Activated CD8-positive, alpha-beta T cell treated with anti-CD3 and anti-CD28 coated beads, Interleukin-2, amount 10 ng/mL, durations not matched to agents 7 days and 5 days (primary cell): ENCODE measurements at regions not wholly inside any gene's neighbourhood (a gene's known extent, or its start where the extent isn't known, plus 50 kb on each side); places are given as distances from the start of the nearest gene placed in this dataset.

ENCODE experiments used
- ATAC-seq: fragments of 150-1000 bp; cut with Tn5 transposase; one replicate; pipeline ENCODE4 v1.10.0; 2021; ENCODE audit warnings: moderate library complexity
- CTCF ChIA-PET: fragments of 350-600 bp; sonication (Branson Sonifier 250); formaldehyde crosslinking; loops from one replicate; lab custom pipeline; 2021; ENCODE audit warnings: antibody characterized with exemption; lab: Charles Lee
- POLR2A ChIA-PET: fragments of 350-600 bp; sonication (Branson Sonifier 250); formaldehyde crosslinking; loops from one replicate; lab custom pipeline; 2021; ENCODE audit warnings: antibody characterized with exemption; lab: Charles Lee
- DNase-seq: peaks from one replicate; pipeline ENCODE4 v3.0.0-alpha.2; 2020
- H3K27ac Mint-ChIP-seq: one replicate; pipeline ENCODE4 v1.8.0; 2021; ENCODE audit warnings: mild to moderate bottlenecking, mixed read lengths
- H3K27me3 Mint-ChIP-seq: one replicate; pipeline ENCODE4 v1.8.0; 2021; ENCODE audit warnings: low read depth, mixed read lengths
- H3K36me3 Mint-ChIP-seq: one replicate; pipeline ENCODE4 v1.8.0; 2021; ENCODE audit warnings: low read depth, mixed read lengths
- H3K4me1 Mint-ChIP-seq: one replicate; pipeline ENCODE4 v1.8.0; 2021; ENCODE audit warnings: low read depth, mixed read lengths
- H3K4me3 Mint-ChIP-seq: one replicate; pipeline ENCODE4 v1.8.0; 2021; ENCODE audit warnings: mild to moderate bottlenecking, mixed read lengths
- H3K9me3 Mint-ChIP-seq: one replicate; pipeline ENCODE4 v1.8.0; 2022; ENCODE audit warnings: mixed read lengths; ENCODE audit not compliant: insufficient read depth

DNA sequence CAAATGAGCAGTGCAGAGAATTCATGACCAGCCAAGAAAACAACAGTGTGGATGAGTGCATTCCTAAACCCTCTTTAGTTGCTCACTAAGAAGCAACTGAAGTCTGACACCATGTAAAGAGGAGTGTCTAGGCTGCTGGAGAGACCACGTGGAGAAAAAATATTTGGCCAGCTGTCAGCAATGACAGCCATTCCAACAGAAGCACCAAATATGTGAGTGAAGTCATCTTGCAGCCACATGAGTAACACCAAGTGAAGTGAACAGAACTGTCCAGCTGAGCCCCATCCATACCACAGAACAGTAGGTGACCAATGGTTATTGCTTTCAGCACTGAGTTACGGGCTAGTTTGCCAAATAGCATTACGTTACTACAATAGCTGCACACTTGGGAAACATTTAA, 89.4 kb downstream of the TBXT start:
- ChIA-PET CTCF (no interaction called here), POLR2A (no interaction called here)
- DNase-seq, result no peak
- Mint-ChIP-seq H3K27me3 (peaks cover 8% of the 10 kb centered on the region), H3K9me3 (no peaks in the 10 kb centered on the region), H3K4me3 (no peak overlapping the region), H3K4me1 (no peaks in the 10 kb centered on the region), H3K27ac (no peak overlapping the region), H3K36me3 (no peaks in the 10 kb centered on the region)
- ATAC-seq, result no peak

- Mint-ChIP-seq H3K27ac (no peak overlapping the region), H3K27me3 (peaks cover 11% of the 10 kb centered on the region), H3K36me3 (no peaks in the 10 kb centered on the region), H3K9me3 (no peaks in the 10 kb centered on the region), H3K4me3 (no peak overlapping the region), H3K4me1 (no peaks in the 10 kb centered on the region)
- DNase-seq, result no peak
- CTCF ChIA-PET, result interaction anchor here (2.0 kb wide), 1 partner anchor 30 kb away, joined by 5 read pairs; no protein-coding TSS in a partner anchor
- POLR2A ChIA-PET, result no interaction called here
- ATAC-seq, result no peak
Measured at GRCh38 chr6:166076625-166077024, 91.0 kb downstream of the TBXT start.

DNA sequence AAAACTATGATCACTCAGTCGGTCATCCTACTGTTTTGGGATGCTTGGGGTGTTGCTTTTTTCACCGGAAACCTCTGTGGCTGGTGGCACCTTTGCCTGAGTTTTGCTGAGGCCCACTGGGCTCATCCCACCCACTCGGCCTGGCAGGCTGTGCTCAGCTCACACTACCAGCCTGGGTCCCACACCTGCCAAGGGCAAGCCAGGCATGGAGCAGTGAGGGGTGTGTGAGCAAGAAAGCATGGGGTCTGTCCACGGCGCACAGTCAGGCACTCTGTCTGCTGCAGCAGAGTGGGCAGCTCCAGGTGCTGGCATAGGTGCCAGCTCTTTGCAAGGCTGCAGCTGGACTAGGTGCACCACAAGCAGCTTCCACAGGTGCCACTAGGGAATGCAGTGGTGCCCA, 91.7 kb downstream of the TBXT start:
- CTCF ChIA-PET, result interaction anchor here (2.0 kb wide), 1 partner anchor 30 kb away, joined by 5 read pairs; no protein-coding TSS in a partner anchor
- no peak for ATAC-seq

DNA sequence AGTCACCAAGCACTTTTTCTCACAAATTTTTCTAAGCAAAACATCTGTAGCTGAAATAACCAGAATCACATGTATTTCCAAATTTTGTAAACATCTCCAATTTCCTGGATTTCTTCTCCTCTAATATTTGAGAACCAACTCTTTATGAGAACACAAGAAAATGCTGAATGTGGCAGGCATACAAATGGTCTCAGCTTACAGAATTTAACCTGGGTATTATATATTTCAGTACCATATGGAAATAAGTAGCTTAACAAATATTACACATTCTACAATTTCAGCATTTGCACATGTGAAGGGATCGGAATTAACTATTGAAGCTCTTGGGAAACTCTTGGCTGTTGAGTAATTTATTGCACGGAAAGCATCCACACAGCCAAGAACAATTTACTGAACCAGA, 92.5 kb downstream of the TBXT start:
- ATAC-seq, result no peak
- Mint-ChIP-seq H3K27ac (no peak overlapping the region), H3K9me3 (no peaks in the 10 kb centered on the region), H3K4me1 (no peaks in the 10 kb centered on the region), H3K4me3 (no peak overlapping the region), H3K36me3 (no peaks in the 10 kb centered on the region), H3K27me3 (peaks cover 8% of the 10 kb centered on the region)
- POLR2A ChIA-PET, result interaction anchor here (0.6 kb wide), 1 partner anchor 14 kb away, joined by 3 read pairs; no protein-coding TSS in a partner anchor
- DNase-seq, result no peak
- CTCF ChIA-PET, result interaction anchor here (2.0 kb wide), 1 partner anchor 31 kb away, joined by 5 read pairs; no protein-coding TSS in a partner anchor

More for the DNA sequence above, 91.7 kb downstream of the TBXT start:
- Mint-ChIP-seq H3K4me1 (no peaks in the 10 kb centered on the region), H3K27ac (no peak overlapping the region), H3K4me3 (no peak overlapping the region), H3K27me3 (peaks cover 11% of the 10 kb centered on the region), H3K9me3 (no peaks in the 10 kb centered on the region), H3K36me3 (no peaks in the 10 kb centered on the region)
- POLR2A ChIA-PET, result interaction anchor here (0.6 kb wide), 1 partner anchor 13 kb away, joined by 3 read pairs; no protein-coding TSS in a partner anchor
- DNase-seq, result no peak

DNA sequence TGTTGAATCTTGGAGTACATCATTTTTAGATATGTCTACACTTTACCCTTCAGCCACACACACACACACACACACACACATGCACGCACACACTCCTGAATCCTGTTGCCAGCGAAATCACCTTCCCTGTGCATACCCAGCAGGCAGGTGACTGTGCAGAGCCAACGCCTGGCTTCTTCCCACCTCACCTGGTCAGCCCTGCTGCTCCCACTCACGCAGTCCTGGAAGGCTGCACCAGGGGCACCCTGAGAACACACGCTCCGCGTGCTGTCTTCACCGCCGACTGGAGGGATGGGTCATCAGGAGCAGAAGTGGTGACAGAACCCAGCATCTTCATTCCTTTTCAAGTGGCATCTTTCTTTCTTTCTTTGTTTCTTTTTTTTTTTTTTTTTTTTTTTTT, 94.6 kb downstream of the TBXT start:
- H3K36me3 Mint-ChIP-seq, result no peaks in the 10 kb centered on the region
- DNase-seq (no peak), ATAC-seq (no peak)
- ChIA-PET CTCF (no interaction called here), POLR2A (no interaction called here)
- H3K4me1 Mint-ChIP-seq, result no peaks in the 10 kb centered on the region
- no peak overlapping the region for H3K4me3 Mint-ChIP-seq
- peaks cover 6% of the 10 kb centered on the region for H3K27me3 Mint-ChIP-seq
- H3K27ac Mint-ChIP-seq, result no peak overlapping the region
- no peaks in the 10 kb centered on the region for H3K9me3 Mint-ChIP-seq

GRCh38 chr6:166068768-166069167, 98.9 kb downstream of the TBXT start:
- Mint-ChIP-seq H3K27ac (no peak overlapping the region), H3K9me3 (no peaks in the 10 kb centered on the region), H3K27me3 (peaks cover 4% of the 10 kb centered on the region), H3K4me1 (no peaks in the 10 kb centered on the region), H3K36me3 (no peaks in the 10 kb centered on the region), H3K4me3 (no peak overlapping the region)
- ChIA-PET POLR2A (no interaction called here), CTCF (no interaction called here)
- DNase-seq, result no peak
- ATAC-seq, result no peak

DNA sequence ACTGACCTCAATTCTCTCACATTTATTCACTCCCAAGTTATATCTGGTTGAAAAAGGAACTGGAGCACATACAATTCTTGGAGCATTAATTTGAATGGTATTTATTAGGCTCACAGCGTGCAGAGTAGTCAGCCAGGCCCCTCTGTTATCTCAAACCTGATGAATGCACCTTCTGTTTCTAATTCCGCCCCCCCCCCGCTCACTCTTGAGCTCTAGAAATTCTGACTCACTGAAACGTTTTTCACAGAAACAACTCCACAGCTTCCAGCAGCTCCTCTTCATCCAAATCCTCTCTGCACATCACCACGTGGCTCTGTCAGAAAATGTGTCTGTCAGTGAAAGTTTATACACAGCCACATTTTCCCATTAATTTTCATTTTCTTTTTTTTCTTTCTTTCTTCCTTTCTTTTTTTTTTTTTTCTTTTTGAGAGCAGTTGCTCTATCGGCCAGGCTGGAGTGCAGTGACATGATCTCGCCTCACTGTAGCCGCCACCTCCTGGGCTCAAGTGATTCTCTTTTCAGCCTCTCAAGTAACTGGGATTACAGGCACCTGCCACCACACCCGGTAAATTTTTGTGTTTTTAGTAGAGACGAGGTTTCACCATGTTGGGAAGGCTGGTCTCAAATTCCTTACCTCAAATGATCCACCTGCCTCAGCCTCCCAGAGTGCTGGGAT, 109.4 kb downstream of the TBXT start:
- DNase-seq (no peak), ATAC-seq (no peak)
- Mint-ChIP-seq H3K4me1 (no peaks in the 10 kb centered on the region), H3K9me3 (peaks cover 5% of the 10 kb centered on the region), H3K27ac (no peak overlapping the region), H3K4me3 (no peak overlapping the region), H3K27me3 (peaks cover 7% of the 10 kb centered on the region), H3K36me3 (no peaks in the 10 kb centered on the region)
- POLR2A ChIA-PET, result no interaction called here
- CTCF ChIA-PET, result no interaction called here

- Mint-ChIP-seq H3K36me3 (no peaks in the 10 kb centered on the region), H3K27ac (no peak overlapping the region), H3K9me3 (peaks cover 5% of the 10 kb centered on the region), H3K4me1 (no peaks in the 10 kb centered on the region), H3K4me3 (no peak overlapping the region), H3K27me3 (peaks cover 7% of the 10 kb centered on the region)
- ATAC-seq (no peak), DNase-seq (no peak)
- ChIA-PET CTCF (no interaction called here), POLR2A (no interaction called here)
Measured at GRCh38 chr6:166057431-166057830, 110.2 kb downstream of the TBXT start.

- Mint-ChIP-seq H3K4me3 (no peak overlapping the region), H3K27me3 (peaks cover 3% of the 10 kb centered on the region), H3K36me3 (no peaks in the 10 kb centered on the region), H3K27ac (no peak overlapping the region), H3K9me3 (peaks cover 9% of the 10 kb centered on the region), H3K4me1 (no peaks in the 10 kb centered on the region)
- ChIA-PET POLR2A (no interaction called here), CTCF (no interaction called here)
- ATAC-seq, result no peak
- no peak for DNase-seq
Measured at GRCh38 chr6:166056637-166057036, 111.0 kb downstream of the TBXT start.

GRCh38 chr6:166055801-166056200, 111.8 kb downstream of the TBXT start:
- ChIA-PET CTCF (no interaction called here), POLR2A (no interaction called here)
- H3K9me3 Mint-ChIP-seq, result peaks cover 9% of the 10 kb centered on the region
- H3K4me1 Mint-ChIP-seq, result no peaks in the 10 kb centered on the region
- H3K36me3 Mint-ChIP-seq, result no peaks in the 10 kb centered on the region
- ATAC-seq, result no peak
- H3K4me3 Mint-ChIP-seq, result no peak overlapping the region
- no peak overlapping the region for H3K27ac Mint-ChIP-seq
- no peak for DNase-seq
- peaks cover 3% of the 10 kb centered on the region for H3K27me3 Mint-ChIP-seq

DNA sequence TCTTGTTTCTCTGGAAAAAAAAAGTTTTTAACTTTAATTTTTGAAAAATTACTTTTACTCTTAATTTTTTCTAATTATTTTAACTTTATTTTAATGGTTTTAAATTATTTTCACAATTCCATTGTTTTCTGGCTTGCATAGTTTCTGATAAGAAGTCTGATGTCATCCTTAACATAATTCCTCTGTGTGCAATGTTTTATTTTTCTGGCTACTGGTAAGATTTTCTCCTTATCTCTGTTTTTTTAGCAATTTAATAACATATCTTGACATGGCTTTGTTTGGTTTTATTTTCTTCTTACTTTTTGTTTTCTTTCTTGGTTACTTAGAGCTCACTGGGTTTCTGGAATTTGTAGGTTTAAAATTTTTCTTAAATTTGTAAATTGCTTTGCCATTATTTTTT, 114.8 kb downstream of the TBXT start:
- H3K36me3 Mint-ChIP-seq, result no peaks in the 10 kb centered on the region
- no peak overlapping the region for H3K27ac Mint-ChIP-seq
- no peak for DNase-seq
- ATAC-seq, result no peak
- peaks cover 9% of the 10 kb centered on the region for H3K9me3 Mint-ChIP-seq
- peaks cover 3% of the 10 kb centered on the region for H3K27me3 Mint-ChIP-seq
- H3K4me1 Mint-ChIP-seq, result no peaks in the 10 kb centered on the region
- POLR2A ChIA-PET, result no interaction called here
- CTCF ChIA-PET, result no interaction called here
- no peak overlapping the region for H3K4me3 Mint-ChIP-seq

- Mint-ChIP-seq H3K9me3 (peaks cover 9% of the 10 kb centered on the region), H3K27me3 (no peaks in the 10 kb centered on the region), H3K4me3 (no peak overlapping the region), H3K27ac (no peak overlapping the region), H3K36me3 (no peaks in the 10 kb centered on the region), H3K4me1 (no peaks in the 10 kb centered on the region)
- ATAC-seq (no peak), DNase-seq (no peak)
- ChIA-PET POLR2A (no interaction called here), CTCF (no interaction called here)
Measured at GRCh38 chr6:166050559-166050958, 117.1 kb downstream of the TBXT start.
